ENCODE measurements at regions not wholly inside any gene's neighbourhood (a gene's known extent, or its start where the extent isn't known, plus 50 kb on each side); places are given as distances from the start of the nearest gene placed in this dataset.

DNA sequence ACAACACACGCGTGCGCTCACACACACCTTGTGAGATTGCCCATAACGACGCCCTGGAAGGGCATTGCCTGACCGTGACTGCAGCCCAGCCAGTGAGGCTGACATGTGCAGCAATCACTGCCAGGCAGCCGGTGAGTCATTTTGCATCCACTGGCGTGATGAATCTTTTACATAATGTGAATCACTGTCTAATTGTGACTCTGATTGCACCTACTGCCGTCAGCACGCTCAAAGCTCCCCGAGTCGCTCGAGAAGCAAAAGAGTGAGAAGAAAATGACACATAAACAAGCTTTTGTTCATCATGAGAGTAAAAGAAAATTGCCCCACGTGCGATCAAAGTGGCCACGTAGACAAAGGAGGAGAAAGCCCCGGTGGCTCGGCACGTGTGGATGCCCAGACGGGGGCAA, 117.4 kb upstream of the PFKP start:
- no peaks in the 10 kb centered on the region for H3K9me2 ChIP-seq (replicated peaks; ENCODE audit: insufficient read depth, low read length)
- H3K27me3 ChIP-seq (ENCODE audit: low read length), result no peaks in the 10 kb centered on the region
- no peaks in the 10 kb centered on the region for H3K79me2 ChIP-seq (ENCODE audit: insufficient read depth, low read length)
- no peak overlapping the region for H3K27ac ChIP-seq (ENCODE audit: low read depth, low read length)
- no peaks in the 10 kb centered on the region for H3K9me3 ChIP-seq (ENCODE audit: insufficient read depth, low read length)
- H2AFZ ChIP-seq (ENCODE audit: low read depth, low read length, severe bottlenecking), result no peak overlapping the region
- no peak overlapping the region for H3K4me3 ChIP-seq (ENCODE audit: insufficient read depth, low read length, poor library complexity, severe bottlenecking)
- no peak for TF ChIP-seq EZH2phosphoT487 (conservative IDR thresholded peaks at IDR 0.05; ENCODE audit: low read length)
- TF ChIP-seq, protein P1, sequence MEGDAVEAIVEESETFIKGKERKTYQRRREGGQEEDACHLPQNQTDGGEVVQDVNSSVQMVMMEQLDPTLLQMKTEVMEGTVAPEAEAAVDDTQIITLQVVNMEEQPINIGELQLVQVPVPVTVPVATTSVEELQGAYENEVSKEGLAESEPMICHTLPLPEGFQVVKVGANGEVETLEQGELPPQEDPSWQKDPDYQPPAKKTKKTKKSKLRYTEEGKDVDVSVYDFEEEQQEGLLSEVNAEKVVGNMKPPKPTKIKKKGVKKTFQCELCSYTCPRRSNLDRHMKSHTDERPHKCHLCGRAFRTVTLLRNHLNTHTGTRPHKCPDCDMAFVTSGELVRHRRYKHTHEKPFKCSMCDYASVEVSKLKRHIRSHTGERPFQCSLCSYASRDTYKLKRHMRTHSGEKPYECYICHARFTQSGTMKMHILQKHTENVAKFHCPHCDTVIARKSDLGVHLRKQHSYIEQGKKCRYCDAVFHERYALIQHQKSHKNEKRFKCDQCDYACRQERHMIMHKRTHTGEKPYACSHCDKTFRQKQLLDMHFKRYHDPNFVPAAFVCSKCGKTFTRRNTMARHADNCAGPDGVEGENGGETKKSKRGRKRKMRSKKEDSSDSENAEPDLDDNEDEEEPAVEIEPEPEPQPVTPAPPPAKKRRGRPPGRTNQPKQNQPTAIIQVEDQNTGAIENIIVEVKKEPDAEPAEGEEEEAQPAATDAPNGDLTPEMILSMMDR (IDR thresholded peaks at IDR 0.05; ENCODE audit: insufficient read depth, low read length, poor library complexity, severe bottlenecking), result no peak
- no peaks in the 10 kb centered on the region for H4K20me1 ChIP-seq (ENCODE audit: low read depth, low read length)
- H3F3A ChIP-seq (ENCODE audit: insufficient read depth), result no peaks in the 10 kb centered on the region
- no peak overlapping the region for H3K9ac ChIP-seq (ENCODE audit: low read length)
- H3K4me2 ChIP-seq (ENCODE audit: low read depth, low read length, poor library complexity, severe bottlenecking), result no peak overlapping the region
- no peaks in the 10 kb centered on the region for H3K36me3 ChIP-seq (ENCODE audit: low read length)

DNA sequence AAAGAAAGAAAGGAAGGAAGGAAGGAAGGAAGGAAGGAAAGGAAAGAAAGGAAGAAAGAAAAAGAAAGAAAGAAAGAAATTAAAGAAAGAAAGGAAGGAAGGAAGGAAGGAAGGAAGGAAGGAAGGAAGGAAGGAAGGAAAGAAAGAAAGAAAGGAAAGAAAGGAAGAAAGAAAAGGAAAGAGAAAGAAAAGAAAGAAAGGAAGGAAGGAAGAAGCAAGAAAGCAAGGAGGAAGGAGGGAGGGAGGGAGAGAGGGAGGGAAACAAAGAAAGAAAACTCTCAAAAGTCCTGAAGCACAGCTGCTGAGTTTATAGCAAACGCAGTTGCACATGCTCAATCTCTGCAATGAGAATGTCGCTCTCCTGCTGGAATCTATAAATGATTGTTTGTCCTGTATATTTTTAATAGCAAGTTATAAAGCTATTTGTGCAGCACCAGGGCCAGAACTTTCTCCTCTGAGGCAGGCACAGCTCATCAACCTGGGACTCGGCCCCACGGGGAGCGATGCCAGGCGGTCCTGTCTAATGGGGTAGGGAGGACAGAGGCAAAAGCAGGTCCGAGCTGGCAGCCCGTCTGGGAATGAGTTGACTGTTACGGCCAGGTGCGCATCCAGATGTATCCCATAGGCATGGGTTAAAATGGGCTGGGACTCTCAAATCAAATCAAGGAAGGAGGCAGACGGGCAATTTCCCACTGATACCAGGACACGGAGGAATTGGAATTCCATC, 118.0 kb upstream of the PFKP start:
- Histone ChIP-seq H3K4me3 (ENCODE audit: insufficient read depth, low read length, poor library complexity, severe bottlenecking) (no peak overlapping the region), H2AFZ (ENCODE audit: low read depth, low read length, severe bottlenecking) (no peak overlapping the region)

DNA sequence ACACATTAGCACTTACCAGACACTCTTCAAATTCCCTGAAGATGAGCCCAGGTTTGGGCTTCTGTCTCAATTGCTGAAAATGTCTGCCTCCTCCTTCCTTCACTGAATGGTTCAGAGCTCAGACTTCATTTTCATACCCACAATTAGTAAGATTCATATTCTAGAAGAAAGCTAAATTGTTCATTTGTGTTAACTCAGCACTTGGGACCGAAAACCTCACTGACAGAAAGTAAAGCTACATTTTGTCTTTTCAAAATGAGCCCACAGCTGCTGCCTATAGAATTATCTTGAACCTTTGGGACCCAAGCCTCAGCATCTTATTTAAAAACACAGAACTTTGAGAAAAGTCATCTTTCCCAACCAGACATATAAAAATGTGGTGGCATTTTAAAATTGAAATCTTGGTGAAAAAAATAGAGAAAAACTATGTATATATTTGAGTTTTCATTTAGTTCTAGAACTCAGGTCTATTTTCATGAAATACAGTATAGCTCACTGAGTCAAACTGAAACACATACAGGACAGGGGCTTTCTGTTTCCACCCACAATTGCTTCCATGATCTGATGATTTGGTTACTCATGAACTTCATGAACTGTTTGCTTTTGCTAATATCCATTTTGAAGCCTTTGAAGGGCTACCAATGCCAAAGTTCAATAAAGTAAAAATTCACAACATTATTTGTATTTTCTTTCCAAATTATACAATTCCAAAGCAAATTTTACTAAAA, 119.1 kb upstream of the PFKP start:
- H3K9me2 ChIP-seq (replicated peaks; ENCODE audit: insufficient read depth, low read length), result no peaks in the 10 kb centered on the region
- no peaks in the 10 kb centered on the region for H3K27me3 ChIP-seq (ENCODE audit: low read length)
- H3K4me2 ChIP-seq (ENCODE audit: low read depth, low read length, poor library complexity, severe bottlenecking), result no peak overlapping the region
- H3K4me3 ChIP-seq (ENCODE audit: insufficient read depth, low read length, poor library complexity, severe bottlenecking), result no peak overlapping the region
- H3K27ac ChIP-seq (ENCODE audit: low read depth, low read length), result no peak overlapping the region
- H3K36me3 ChIP-seq (ENCODE audit: low read length), result no peaks in the 10 kb centered on the region
- no peaks in the 10 kb centered on the region for H4K20me1 ChIP-seq (ENCODE audit: low read depth, low read length)
- no peaks in the 10 kb centered on the region for H3K9me3 ChIP-seq (ENCODE audit: insufficient read depth, low read length)
- H3K79me2 ChIP-seq (ENCODE audit: insufficient read depth, low read length), result no peaks in the 10 kb centered on the region
- H2AFZ ChIP-seq (ENCODE audit: low read depth, low read length, severe bottlenecking), result no peak overlapping the region
- TF ChIP-seq, protein P1 (IDR thresholded peaks at IDR 0.05; ENCODE audit: insufficient read depth, low read length, poor library complexity, severe bottlenecking), result no peak
- no peak for TF ChIP-seq EZH2phosphoT487 (conservative IDR thresholded peaks at IDR 0.05; ENCODE audit: low read length)
- no peak overlapping the region for H3K9ac ChIP-seq (ENCODE audit: low read length)
- no peaks in the 10 kb centered on the region for H3F3A ChIP-seq (ENCODE audit: insufficient read depth)

More for the DNA sequence above, 118.0 kb upstream of the PFKP start:
- Histone ChIP-seq H3K4me2 (ENCODE audit: low read depth, low read length, poor library complexity, severe bottlenecking) (no peak overlapping the region), H3K9me3 (ENCODE audit: insufficient read depth, low read length) (no peaks in the 10 kb centered on the region), H3K27me3 (ENCODE audit: low read length) (no peaks in the 10 kb centered on the region), H4K20me1 (ENCODE audit: low read depth, low read length) (no peaks in the 10 kb centered on the region), H3K36me3 (ENCODE audit: low read length) (no peaks in the 10 kb centered on the region), H3K27ac (ENCODE audit: low read depth, low read length) (no peak overlapping the region), H3K79me2 (ENCODE audit: insufficient read depth, low read length) (no peaks in the 10 kb centered on the region), H3F3A (ENCODE audit: insufficient read depth) (no peaks in the 10 kb centered on the region), H3K9ac (ENCODE audit: low read length) (no peak overlapping the region), H3K9me2 (replicated peaks; ENCODE audit: insufficient read depth, low read length) (no peaks in the 10 kb centered on the region)
- TF ChIP-seq EZH2phosphoT487 (conservative IDR thresholded peaks at IDR 0.05; ENCODE audit: low read length), result no peak
- TF ChIP-seq, protein P1 (IDR thresholded peaks at IDR 0.05; ENCODE audit: insufficient read depth, low read length, poor library complexity, severe bottlenecking), result no peak

Measured in SU-DHL-6 (cell line).